Right renal pelvis (tissue), 4 donors: ENCODE measurements at regions not wholly inside any gene's neighbourhood (a gene's known extent, or its start where the extent isn't known, plus 50 kb on each side); places are given as distances from the start of the nearest gene placed in this dataset.

Source experiments
- DNase-seq, 4 donors: peaks; one replicate each; pipeline ENCODE4 v3.0.0-alpha.2; 2013; ENCODE audit warnings: low read depth in 4 of 4, low spot score in 3 of 4, missing footprints in 1 of 4

DNA sequence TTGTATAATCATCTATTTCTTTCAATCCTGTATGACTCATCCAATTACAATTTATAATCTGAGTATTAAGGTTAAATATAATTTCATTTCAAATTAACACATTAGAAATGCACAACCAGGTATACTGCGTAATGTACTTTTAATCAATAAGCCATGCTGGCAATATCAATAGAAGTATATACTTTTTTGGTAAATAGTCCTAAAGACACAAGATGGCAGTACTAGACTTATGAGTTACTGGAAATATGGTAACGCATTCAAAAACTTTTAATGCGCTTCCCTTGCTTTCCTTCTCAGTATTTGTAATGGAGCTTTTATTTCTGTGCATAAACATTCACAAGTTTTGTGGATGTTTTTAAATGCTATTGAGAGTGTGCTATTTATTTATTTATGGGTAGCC lies 1162.0 kb upstream of the TMPRSS15 start:
- no peak for DNase-seq

DNA sequence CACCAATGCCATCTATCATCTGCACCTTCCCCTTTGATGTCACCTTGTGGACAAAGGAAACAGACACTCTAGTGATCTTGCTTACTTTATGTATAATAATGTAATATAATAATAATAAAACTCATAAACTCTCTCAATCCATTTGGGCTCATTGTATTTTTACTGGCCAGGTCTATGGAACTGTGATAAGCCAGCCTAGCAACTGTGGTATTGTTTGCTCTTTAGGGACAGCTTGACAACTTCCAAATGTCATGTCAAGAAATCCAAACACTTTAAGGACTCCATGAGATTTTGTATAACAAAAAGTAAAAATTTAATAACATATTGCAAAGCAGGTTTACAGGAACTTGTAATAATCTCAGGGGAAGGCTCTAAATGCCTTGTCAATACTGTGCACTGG lies 1163.4 kb upstream of the TMPRSS15 start:
- no peak for DNase-seq

DNA sequence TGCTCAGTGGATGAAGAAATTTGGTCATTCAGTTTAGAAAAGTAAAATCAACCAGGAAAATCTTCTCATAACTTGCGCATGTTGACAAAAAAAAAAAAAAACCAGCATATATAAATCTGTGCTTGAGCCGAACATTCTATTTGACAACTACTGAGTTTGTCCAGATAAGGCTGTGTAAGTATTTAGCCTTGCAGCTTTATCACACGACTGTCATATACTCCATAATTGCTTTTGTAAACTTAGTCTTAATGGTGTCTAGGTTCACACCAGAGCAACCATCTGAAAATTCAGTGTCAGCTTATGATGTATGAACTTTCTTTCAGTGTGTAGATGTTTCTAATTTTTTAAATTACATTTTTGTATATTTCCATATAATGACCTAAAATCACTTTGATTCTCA lies 1173.8 kb upstream of the TMPRSS15 start:
- no peak for DNase-seq

DNA sequence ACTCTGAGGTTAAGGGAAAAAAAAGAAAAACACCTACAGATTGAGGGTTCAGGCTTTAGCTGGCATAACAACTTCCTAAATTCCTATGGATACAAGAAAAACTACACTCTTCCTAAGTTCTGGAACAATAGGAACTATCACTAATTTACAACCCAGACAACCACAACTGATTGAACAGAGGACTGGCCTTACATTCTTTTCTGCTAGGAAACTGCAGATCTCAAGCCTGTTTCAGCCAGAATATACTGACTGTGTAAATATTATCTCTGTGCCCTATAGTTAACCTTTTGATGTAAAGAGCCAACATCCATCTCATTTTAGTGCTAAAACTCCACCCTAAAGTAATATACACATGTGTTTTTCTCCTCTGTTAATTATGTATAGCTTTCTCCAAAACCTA lies 1186.5 kb upstream of the TMPRSS15 start:
- DNase-seq = no peak

DNA sequence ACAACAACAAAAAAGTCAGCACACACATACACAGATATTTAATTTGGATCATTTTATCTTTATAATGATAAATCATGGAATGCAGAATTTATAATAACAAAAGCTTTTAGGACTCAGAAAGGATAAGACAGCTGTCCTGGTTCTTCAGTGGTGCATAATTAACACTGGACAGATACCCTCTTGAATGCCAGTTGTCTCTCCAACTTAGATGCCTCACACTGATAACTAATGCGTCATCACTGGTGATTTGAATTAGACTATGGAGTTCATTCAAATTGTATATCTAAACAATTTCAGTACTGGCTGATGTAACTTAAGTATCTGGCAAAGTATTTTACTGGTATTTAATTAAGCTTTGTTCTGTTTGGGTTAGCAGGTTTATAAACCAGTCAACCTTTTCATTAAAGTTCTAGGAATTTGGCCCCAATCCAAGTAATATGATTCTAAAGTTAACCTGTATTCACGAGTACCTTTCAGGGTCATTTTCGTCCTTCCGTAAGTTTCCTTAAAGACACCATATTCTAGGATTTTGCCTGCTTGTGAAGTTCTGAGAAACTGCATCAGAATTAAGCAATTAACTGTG lies 1199.5 kb upstream of the TMPRSS15 start:
- DNase-seq = peak in 1 of 4 donors; percentile 1

DNA sequence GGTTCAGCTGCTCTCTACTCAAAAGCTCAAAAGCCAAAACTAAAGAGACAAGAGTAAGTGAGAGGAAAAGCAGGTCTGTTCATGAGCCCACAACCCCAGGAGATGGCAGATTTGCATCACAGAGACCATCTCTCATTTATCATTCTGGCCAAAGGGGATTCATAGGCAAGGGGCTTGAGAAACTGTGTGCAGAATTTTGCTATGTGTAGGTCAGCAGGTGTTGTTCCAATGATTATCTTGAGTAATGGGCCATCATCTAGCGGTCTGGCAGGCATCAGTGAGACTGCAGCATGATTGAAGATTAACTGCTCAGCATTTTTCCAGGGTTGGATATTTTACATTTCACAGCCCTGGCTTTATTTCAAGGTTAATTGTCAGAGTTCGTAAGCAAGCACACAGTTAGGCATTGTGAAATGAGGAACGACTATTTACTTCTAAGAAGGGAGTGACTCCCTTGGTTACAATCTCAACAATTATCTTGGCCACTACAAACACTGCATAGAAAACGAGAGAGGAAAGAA lies 1204.6 kb upstream of the TMPRSS15 start:
- DNase-seq = peak in 3 of 4 donors; percentile 5 to 18 (median 14)

DNA sequence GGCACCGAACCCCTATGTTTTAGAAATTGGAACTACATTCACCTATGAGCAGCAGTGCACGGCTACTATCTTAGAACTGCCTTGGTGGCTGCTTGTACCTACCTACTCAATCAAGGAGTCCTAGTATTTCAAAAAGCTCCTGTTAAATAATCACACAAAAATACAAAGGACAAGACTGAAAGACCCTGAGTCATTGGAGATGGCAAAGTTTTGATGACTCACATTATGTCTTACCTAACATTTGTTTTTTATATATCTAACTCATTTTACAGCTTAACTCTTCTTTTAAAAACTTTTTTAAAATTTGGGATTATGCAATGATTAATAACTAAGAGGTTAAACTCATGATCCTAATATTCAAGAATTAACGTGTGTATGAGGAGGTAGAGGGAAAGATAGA lies 1206.0 kb upstream of the TMPRSS15 start:
- no peak for DNase-seq

DNA sequence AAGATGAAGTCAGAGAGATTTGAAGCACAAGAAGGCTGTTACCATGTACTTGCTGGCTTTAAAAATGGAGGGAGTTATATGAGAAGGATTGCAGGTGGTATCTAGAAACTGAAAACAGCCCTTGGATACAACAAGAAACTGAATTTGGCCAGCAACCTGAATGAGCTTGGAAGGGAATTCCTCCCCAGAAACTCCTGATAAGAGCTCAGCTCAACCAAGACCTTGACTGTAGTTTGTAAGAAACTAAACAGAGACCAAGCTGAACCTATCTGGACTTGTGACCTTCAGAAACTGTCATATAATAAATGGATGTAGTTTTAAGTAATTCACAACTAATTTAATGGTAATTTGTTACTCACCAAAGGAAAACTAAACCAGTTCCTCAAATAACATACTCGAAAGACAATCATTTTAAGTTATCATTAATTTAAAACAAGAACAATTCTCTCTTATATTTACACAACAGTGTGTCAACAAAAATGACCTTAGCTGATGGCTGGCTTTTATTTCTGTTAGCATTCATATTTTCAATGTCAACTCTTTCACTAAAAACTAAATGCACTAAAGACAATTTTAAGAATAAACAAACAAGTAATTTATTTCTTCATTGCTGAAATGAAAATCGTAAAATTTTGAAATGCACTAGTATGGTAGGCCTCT lies 1218.4 kb upstream of the TMPRSS15 start:
- no peak for DNase-seq

DNA sequence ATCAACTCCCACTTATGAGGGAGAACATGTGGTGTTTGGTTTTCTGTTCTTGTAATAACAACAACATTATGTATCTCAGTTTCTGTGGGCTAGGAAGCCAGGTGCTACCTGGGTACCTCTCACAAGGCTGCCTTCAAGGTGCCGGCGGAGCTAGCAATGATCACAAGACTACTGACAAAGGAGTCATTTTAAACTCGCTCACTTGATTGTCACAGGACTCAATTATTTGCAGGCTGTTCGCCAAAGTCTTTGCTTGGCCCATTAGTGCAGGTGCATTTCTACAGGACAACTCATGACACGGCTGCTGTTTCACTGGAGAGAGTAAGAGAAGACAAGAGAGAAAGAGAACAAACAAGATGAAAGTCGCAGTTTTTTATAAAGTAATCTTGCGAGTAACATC lies 1237.4 kb upstream of the TMPRSS15 start:
- no peak for DNase-seq

DNA sequence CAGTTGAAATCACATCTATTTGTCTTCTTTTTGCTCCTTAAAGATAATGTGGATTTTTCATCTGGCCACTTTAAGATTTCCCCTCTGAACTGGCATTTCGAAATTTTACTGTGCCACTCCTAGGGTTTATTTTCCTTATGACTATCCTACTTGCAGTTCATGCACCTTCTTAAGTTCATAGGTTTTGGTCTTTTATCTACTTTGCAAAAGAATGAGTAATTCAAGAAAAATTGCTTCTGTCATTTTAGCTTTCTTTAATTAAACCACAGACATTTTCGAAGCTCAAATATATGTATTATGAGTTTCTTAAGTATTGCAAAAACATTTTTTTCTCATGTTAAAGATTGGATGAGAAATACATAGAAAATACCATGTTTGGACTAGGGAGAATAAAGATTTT lies 1244.8 kb upstream of the TMPRSS15 start:
- no peak for DNase-seq

DNA sequence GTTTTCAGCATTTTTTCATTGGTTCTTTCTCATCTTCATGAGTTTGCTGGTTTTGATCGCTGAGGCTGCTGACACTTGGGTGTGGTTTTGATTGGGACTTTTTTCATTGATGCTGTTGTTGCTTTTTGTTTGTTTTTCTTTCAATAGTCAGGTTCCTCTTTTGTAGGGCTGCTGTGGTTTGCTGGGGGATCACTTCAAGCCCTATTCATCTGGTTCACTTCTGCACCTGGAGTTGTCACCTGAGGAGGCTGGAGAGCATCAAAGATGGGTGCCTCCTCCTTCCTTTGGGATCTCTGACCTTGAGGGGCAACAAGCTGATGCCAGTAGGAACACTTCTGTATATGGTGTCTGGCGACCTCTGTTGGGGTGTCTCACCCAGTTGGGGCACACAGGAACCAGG lies 1279.9 kb upstream of the TMPRSS15 start:
- no peak for DNase-seq

DNA sequence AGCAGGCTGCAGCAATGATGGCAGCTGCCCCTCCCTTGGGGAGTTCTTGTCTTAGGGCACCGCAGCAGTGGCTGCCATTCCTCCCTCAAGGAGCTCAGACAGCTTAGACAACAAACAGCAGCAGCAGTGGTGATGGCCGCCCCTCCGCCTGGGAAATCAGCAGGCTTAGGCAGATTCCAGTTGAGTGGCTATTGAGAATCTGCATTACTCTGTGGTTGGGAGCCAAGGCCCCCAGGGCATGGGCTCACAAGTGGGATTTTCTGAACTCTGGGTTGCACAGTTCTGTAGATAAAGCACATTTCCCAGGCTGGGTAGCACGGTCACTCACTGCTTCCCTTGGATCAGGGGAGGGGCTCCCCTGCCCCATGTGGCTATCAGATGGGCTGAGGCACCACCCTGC lies 1280.7 kb upstream of the TMPRSS15 start:
- DNase-seq = no peak

DNA sequence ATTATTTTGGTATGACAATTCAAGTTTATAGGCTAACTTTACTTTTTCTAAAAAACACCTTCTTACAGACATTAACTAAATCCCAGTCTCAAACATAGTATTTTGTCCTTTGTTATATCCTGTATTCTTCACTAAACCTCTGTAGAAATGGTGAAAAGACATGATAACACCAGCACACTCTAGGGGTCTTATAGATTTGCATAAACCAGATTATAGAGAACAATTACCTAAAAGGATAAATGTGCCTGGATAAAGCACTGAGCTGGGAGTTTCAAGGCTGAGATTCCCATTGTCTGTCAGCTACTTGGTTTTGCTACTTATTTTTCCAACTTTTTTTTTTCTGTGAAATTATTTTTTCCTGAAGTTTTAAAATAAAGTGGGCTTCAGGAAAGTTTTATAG lies 1288.6 kb upstream of the TMPRSS15 start:
- DNase-seq = no peak

DNA sequence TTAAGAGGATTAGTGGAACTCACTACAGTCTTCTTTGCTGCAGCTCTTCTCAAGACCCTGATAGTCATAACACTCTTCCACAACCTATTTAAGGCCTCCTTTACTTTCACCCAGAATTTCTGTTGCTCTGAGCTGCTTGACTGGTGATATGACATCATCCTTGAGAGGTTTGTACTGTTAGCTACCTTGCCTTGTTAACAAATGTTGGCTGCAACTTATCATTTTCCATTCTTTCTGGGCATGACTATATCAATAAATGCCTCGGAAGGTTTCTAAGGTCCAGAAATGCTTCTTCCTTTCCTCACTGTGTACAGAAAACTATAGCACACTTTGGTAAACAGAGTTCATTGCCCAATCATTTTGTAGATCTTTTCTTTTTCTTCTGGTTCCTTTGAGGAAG lies 1292.2 kb upstream of the TMPRSS15 start:
- DNase-seq = no peak

DNA sequence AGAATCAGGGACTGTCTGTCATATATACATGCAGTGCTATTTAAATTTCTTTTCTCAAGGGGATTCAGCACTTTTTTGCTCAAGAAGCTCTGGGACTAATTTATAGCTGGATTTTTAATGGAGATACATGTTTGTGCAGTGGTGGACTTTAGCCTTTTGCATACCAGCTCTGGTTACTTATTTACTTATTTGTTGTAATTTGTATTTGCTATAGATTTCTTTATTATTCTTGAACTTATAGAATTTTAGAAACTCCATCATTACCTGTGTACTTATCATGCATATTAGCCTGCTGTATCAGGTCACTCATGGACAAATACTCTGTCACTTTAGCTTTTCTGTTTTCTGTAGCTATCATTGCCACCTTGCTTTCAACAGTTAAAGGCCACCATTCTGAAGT lies 1296.9 kb upstream of the TMPRSS15 start:
- no peak for DNase-seq

DNA sequence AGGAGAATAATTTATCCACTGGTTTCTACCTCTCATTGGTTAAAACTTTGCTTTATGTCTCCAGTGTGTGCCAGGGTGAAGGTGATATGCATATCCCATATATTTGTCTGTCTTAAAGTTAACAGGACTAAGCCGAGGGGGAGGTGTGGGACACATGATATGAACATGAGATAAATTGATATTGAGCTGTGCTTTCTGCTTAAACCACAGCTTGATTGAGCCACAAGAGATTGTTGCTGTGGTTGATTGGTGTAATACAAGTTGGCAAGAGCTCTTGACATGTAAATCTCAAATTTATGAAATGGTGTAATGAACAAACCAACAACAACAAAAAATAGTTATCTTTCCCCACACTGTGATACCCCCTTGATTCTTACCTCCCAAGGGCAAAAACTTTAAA lies 1295.5 kb upstream of the NCAM2 start:
- no peak for DNase-seq

DNA sequence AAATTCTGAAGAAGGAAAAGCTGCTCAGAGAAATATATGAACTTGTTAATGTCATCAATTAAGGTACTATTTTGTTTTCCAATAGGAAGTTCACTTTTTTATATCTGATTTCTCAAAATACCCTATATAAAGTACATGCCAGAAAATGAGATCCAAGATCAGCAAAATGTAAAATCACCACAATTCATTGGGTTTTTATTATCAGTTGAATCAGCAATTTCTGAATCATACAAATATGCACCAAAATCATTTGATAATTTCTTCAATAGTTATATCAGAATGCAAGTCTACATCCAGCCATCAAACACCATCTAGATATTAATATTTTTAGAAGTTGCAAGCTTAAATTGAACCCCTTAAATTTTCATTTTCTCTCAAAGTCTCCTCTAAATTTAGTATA lies 1293.4 kb upstream of the NCAM2 start:
- no peak for DNase-seq

DNA sequence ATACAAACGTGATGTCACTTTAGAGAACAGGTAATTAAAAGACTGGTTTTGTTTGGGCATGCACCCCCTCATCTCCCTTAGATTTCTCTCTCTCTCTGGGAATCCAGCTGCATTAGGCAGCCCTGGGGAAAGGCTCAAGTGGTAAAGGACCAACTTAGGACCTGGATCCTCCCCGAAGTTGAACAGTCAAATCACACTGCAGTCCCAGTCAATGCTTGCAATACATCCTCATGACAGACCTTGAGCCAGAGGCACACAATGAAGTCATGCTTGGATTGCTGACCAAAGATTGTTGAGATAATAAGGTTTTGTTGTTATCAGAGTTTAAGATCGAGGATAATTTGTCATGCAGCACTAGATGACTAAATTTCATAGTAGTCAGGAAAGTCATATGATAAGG lies 1285.8 kb upstream of the NCAM2 start:
- no peak for DNase-seq

DNA sequence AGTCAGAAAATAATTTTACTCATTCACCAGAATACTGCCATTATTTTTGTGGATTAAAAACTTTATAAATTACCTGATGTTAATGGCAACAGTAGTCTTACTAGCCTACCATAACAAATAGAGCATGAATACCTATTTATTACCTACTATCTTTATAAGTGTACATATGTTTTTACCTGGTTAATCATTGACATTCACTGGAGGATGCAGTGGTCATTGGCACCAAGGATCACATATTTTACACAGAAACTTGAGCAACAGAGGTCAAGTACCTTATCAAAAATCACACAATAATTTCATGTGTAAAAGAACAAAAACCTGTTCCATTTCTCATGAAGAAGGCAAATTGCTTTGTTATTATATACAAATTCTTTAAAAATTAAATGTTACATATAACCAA lies 1284.9 kb upstream of the NCAM2 start:
- DNase-seq = no peak

DNA sequence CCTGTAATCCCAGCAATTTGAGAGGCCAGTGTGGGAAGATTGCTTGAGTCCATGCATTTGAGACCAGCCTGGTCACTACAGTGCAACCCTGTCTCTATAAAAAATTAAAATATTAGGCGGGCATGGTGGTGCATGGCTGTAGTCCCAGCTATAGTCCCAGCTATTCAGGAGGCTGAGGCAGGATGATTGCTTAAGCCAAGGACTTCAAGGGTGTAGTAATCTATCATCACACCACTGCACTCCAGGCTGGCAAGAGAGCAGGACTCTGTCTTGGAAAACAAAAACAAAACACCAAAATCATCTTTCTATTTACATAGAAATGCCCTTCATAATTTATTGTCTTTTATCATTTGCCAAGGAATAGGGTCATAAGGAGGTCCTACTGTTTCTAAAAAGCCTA lies 1274.1 kb upstream of the NCAM2 start:
- DNase-seq = no peak

DNA sequence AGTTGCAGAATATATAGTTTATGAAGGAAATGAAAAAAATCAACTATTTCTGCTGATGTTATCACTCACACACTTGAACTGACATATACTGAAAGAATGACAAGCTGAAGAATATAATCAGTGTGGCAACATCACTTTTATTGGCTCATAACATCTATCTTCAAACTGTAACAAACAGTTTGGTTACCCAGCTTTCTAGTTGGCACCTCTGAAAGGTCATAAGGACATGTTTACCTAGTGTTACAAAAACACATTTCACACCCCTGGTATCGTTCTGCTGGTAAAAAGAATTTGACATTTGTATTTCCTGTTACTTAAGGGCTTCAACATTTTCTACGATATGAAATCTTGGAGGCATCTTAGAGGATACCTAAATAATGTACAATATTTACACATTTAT lies 1267.0 kb upstream of the NCAM2 start:
- DNase-seq = no peak

DNA sequence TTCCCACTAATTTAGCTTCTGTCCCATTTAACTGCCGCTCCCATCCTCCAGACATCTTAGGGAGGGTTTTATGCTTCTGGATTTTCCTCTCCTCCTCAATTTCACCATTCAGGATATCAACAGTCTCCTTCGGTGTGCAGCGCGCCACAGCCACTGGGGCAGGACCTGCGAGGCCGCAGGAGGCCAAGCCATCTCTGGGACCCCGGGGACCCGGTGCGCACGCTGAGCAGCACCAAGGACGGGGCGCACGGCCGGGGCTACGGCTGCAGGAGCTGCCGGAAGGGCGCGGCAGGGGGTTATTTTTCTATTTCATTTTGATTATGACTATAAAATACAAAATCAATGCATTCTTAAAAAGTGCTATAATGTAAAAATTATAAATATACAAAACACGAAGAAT lies 1238.4 kb upstream of the NCAM2 start:
- DNase-seq = no peak

DNA sequence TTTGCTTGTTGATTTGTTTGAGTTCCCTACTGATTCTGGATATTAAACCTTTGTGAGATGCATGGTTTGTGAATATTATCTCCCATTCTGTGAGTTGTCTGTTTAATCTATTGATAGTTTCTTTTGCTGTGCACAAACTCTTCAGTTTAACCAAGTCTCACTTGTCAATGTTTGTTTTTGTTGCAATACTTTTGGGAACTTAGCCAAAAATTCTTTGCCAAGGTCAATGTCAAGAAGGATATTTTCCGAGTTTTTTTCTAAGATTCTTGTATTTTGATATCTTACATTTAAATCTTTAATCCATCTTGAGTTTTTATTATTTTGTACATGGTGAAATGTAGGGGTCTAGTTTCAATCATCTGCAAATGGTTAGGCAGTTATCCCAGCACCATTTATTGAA lies 1230.7 kb upstream of the NCAM2 start:
- DNase-seq = no peak
